Kidney epithelial cell (primary cell): ENCODE measurements at regions not wholly inside any gene's neighbourhood (a gene's known extent, or its start where the extent isn't known, plus 50 kb on each side); places are given as distances from the start of the nearest gene placed in this dataset.

Experiments
- DNase-seq: peaks from one replicate; pipeline ENCODE4 v3.0.0-alpha.2; 2010; ENCODE audit warnings: low read depth
- H3K27me3 ChIP-seq: 2 replicates; pipeline ENCODE4 v1.6.0; 2011; ENCODE audit warnings: low read length; ENCODE audit not compliant: control insufficient read depth, insufficient read depth
- H3K36me3 ChIP-seq: 2 replicates; pipeline ENCODE4 v1.5.1; 2011; ENCODE audit warnings: low read length; ENCODE audit not compliant: control insufficient read depth, insufficient read depth
- H3K4me3 ChIP-seq: 2 replicates; pipeline ENCODE4 v1.5.1; 2011; ENCODE audit warnings: low read depth, mild to moderate bottlenecking, control low read depth, low read length
- CTCF ChIP-seq: IDR thresholded peaks from 2 replicates; pipeline ENCODE4 v1.5.1; 2011; ENCODE audit warnings: mild to moderate bottlenecking, moderate library complexity, low read length, control low read depth, inconsistent platforms; ENCODE audit not compliant: insufficient read depth, poor library complexity, severe bottlenecking

DNA sequence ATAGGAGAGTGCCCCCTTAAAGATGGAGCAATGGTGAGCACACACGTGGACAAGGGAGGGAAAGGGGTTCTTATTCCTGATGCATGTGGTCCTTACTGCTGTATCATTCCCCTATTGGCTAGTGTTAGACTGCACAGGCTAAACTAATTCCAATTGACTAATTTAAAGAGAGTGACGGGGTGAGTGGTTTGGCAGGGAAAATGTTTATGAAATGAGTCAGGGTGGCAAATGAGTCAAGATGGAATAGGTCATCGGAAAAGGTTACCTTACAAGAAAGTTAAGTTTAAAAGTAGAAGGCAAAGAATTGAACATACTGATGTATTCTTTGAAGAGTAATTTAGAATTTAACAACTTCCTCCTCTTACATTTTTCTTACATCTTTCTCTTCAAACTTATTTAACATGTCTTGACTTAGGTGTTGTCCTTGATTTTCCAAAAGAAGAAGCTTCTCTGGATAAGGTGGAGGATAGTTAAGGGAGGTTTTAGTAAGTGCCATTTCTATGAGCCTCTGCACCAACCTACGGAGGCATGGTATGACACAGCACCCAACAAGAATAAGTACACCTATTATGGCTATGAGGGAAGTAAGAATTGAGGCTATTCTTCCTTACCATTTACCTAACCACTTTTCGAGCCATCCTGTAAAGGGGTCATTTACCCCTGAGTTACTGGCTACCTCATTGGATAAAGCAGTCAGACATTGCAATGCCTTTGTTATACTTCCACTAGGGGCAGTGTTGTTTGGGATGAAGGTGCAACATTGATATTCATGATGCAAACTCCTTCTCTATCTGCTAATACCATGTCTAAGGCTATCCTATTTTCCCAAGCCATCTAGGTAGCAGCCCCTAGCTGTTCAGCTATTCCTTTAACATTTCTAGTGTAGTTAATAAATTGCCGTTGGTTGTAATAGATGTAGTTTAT lies 1345.8 kb upstream of the LRRTM1 start:
- Histone ChIP-seq H3K36me3 (no peaks in the 10 kb centered on the region), H3K4me3 (no peak overlapping the region), H3K27me3 (no peaks in the 10 kb centered on the region)
- TF ChIP-seq CTCF: peak; percentile 13
- DNase-seq: peak; percentile 68

- TF ChIP-seq CTCF: no peak
- DNase-seq: no peak
- no peaks in the 10 kb centered on the region for H3K36me3 ChIP-seq
- no peak overlapping the region for H3K4me3 ChIP-seq
- H3K27me3 ChIP-seq: no peaks in the 10 kb centered on the region
Measured at GRCh38 chr2:81648806-81649205, 1344.3 kb upstream of the LRRTM1 start.

DNA sequence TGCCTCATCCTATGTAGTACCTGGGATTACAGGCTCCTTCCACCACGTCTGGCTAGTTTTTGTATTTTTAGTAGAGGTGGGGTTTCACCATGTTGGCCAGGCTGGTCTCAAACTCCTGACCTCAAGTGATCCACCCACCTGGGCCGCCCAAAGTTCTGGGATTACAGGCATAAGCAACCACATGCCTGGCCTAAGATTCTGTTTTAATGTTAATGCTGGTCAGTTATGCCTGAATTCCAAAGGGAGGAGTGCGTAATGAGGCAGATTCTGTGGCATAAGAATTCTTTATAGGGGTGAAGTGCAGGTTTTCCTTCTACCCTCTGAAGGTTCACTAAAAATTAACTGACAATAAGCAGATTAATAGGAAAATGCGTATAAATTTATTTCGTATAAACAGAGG lies 1343.8 kb upstream of the LRRTM1 start:
- no peak overlapping the region for H3K4me3 ChIP-seq
- H3K36me3 ChIP-seq: no peaks in the 10 kb centered on the region
- DNase-seq: no peak
- TF ChIP-seq CTCF: no peak
- no peaks in the 10 kb centered on the region for H3K27me3 ChIP-seq

- Histone ChIP-seq H3K36me3 (no peaks in the 10 kb centered on the region), H3K27me3 (no peaks in the 10 kb centered on the region), H3K4me3 (no peak overlapping the region)
- no peak for TF ChIP-seq CTCF
- no peak for DNase-seq
Measured at GRCh38 chr2:81647715-81648230, 1343.2 kb upstream of the LRRTM1 start.

DNA sequence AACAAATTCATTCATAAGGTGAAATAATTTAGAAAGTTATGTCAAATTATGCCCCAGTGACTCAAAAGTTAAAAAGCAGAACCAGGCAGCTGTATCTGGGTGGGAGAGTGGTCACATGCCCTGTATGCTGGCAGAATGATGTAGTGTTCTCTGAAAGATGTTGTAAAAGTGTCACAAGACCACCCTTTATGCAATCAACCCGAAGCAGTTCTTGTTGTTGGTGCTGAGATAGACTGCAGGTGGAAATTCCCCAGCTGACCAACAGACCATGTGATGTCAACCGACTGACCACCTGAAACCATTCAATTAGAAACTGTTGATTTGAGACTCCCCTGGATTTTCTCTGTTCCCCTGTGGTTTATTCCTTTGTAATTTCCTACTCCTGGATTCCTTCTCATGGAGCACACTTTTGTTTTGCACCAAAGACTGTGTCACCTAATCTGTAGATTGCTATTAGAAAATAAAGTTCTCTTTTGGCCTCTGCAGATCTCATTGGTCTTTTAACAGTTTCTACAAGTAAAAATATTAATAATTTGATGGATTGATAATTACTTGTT lies 1341.3 kb upstream of the LRRTM1 start:
- Histone ChIP-seq H3K27me3 (no peaks in the 10 kb centered on the region), H3K36me3 (no peaks in the 10 kb centered on the region), H3K4me3 (no peak overlapping the region)
- peak; percentile 84 for DNase-seq
- no peak for TF ChIP-seq CTCF
